GM12878 (cell line): ENCODE measurements at regions not wholly inside any gene's neighbourhood (a gene's known extent, or its start where the extent isn't known, plus 50 kb on each side); places are given as distances from the start of the nearest gene placed in this dataset.

Source experiments
- BACH1 ChIP-seq: fragments of 450-650 bp; IDR thresholded peaks from 2 replicates; pipeline ENCODE4 v1.6.1; 2017; ENCODE audit warnings: mild to moderate bottlenecking, borderline replicate concordance
- CBX5 ChIP-seq: sonication (generic); IDR thresholded peaks from 2 replicates; pipeline ENCODE4 v1.6.1; 2016; ENCODE audit warnings: low read depth, moderate library complexity, mild to moderate bottlenecking, inconsistent platforms
- HDAC6 ChIP-seq: fragments of 200-600 bp; sonication (generic); IDR thresholded peaks from one replicate; pipeline ENCODE4 v1.8.0; 2017; ENCODE audit warnings: antibody characterized with exemption; ENCODE audit not compliant: unreplicated experiment
- IRF4 ChIP-seq: IDR thresholded peaks from 2 replicates; pipeline ENCODE4 v1.6.1; 2011; ENCODE audit warnings: low read depth, low read length
- JUNB ChIP-seq: IDR thresholded peaks from 2 replicates; pipeline ENCODE4 v1.6.1; 2016; ENCODE audit warnings: antibody characterized with exemption, mild to moderate bottlenecking
- MEF2B ChIP-seq: fragments of 450-650 bp; IDR thresholded peaks from 2 replicates; pipeline ENCODE4 v1.6.1; 2018; ENCODE audit warnings: mild to moderate bottlenecking, moderate library complexity; ENCODE audit not compliant: partially characterized antibody, poor library complexity, severe bottlenecking
- MYC ChIP-seq: IDR thresholded peaks from 2 replicates; pipeline ENCODE4 v1.6.1; 2011; ENCODE audit warnings: mild to moderate bottlenecking, low read length, moderate library complexity, inconsistent platforms; ENCODE audit not compliant: insufficient read depth, insufficient replicate concordance, insufficient read length, severe bottlenecking
- NRF1 ChIP-seq: conservative IDR thresholded peaks from 2 replicates; pipeline ENCODE4 v1.6.1; 2011; ENCODE audit warnings: mild to moderate bottlenecking, low read depth, low read length, improper control_type of control experiment
- PML ChIP-seq: IDR thresholded peaks from 2 replicates; pipeline ENCODE4 v1.6.1; 2012; ENCODE audit warnings: low read length, inconsistent platforms
- RFX5 ChIP-seq: IDR thresholded peaks from 2 replicates; pipeline ENCODE4 v1.6.1; 2011; ENCODE audit warnings: low read depth, low read length, improper control_type of control experiment
- SRF ChIP-seq, 2 experiments: IDR thresholded peaks; 2 replicates each; pipeline ENCODE4 v1.6.1; 2011; ENCODE audit warnings: low read depth in 2 of 2, low read length in 2 of 2, mild to moderate bottlenecking in 1 of 2, moderate library complexity in 1 of 2
- STAT3 ChIP-seq: IDR thresholded peaks from 2 replicates; pipeline ENCODE4 v1.6.1; 2011; ENCODE audit warnings: low read depth, low read length, improper control_type of control experiment
- TCF3 ChIP-seq: IDR thresholded peaks from 2 replicates; pipeline ENCODE4 v1.6.1; 2012; ENCODE audit warnings: low read depth, mild to moderate bottlenecking, low read length, borderline replicate concordance; ENCODE audit not compliant: insufficient read depth
- WRNIP1 ChIP-seq: IDR thresholded peaks from 2 replicates; pipeline ENCODE4 v1.6.1; 2011; ENCODE audit warnings: low read depth, low read length, improper control_type of control experiment, borderline replicate concordance
- ZNF24 ChIP-seq: fragments of 450-650 bp; IDR thresholded peaks from 2 replicates; pipeline ENCODE4 v1.6.1; 2017; ENCODE audit warnings: antibody characterized with exemption, mild to moderate bottlenecking
- TF ChIP-seq, protein P1 (sequence below): fragments of 450-650 bp; IDR thresholded peaks from 2 replicates; pipeline ENCODE4 v1.6.1; 2017; ENCODE audit warnings: mild to moderate bottlenecking, moderate library complexity
- TF ChIP-seq, protein P2 (sequence below): IDR thresholded peaks from 2 replicates; pipeline ENCODE4 v1.6.1; 2011; ENCODE audit warnings: low read depth, mild to moderate bottlenecking, low read length, moderate library complexity, borderline replicate concordance; ENCODE audit errors: extremely low read depth
- TF ChIP-seq, protein P3 (sequence below): fragments of 450-650 bp; IDR thresholded peaks from 2 replicates; pipeline ENCODE4 v1.6.1; 2016; ENCODE audit warnings: mild to moderate bottlenecking, moderate library complexity, borderline replicate concordance
- TF ChIP-seq, protein P4 (sequence below): fragments of 450-650 bp; IDR thresholded peaks from 2 replicates; pipeline ENCODE4 v1.6.1; 2018; ENCODE audit warnings: borderline replicate concordance, mild to moderate bottlenecking; ENCODE audit not compliant: partially characterized antibody

DNA sequence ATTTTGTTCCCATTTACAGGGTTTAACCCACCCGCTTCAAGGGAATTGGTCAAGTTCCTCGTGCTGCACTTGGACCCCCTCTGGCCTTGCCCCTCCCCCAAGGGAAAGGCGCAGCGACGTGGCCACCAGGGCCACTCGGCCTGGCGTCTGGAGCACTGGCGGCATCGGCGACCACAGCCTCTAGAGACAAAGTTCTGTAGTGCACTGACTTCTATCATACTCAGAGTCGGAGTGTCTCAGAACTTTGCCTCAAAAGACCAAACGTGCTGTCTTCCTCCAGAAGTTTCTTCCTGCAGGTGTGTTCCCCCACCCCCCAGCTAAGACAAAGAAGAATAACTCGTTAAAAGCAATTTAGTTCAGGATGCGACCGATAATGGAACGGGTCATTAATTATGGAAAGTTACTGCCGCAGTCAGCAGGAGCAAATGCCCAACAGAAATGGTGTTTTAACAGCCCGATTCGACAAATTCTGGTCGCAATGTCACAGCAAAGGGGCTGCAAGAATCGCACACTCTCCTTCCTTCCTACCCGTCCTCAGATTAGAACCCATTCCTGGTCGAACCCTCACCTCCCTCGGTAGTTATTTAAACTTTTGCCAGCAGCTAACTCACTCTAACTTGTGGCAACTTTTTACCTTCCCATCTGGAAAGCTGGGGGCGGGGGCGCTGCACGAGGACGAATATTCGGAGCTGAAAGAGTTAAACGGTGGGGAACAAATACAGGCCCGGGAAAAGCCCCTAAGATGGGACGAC is 202.1 kb upstream of the NFE2L3 start (continued):
- TF ChIP-seq, protein P1, sequence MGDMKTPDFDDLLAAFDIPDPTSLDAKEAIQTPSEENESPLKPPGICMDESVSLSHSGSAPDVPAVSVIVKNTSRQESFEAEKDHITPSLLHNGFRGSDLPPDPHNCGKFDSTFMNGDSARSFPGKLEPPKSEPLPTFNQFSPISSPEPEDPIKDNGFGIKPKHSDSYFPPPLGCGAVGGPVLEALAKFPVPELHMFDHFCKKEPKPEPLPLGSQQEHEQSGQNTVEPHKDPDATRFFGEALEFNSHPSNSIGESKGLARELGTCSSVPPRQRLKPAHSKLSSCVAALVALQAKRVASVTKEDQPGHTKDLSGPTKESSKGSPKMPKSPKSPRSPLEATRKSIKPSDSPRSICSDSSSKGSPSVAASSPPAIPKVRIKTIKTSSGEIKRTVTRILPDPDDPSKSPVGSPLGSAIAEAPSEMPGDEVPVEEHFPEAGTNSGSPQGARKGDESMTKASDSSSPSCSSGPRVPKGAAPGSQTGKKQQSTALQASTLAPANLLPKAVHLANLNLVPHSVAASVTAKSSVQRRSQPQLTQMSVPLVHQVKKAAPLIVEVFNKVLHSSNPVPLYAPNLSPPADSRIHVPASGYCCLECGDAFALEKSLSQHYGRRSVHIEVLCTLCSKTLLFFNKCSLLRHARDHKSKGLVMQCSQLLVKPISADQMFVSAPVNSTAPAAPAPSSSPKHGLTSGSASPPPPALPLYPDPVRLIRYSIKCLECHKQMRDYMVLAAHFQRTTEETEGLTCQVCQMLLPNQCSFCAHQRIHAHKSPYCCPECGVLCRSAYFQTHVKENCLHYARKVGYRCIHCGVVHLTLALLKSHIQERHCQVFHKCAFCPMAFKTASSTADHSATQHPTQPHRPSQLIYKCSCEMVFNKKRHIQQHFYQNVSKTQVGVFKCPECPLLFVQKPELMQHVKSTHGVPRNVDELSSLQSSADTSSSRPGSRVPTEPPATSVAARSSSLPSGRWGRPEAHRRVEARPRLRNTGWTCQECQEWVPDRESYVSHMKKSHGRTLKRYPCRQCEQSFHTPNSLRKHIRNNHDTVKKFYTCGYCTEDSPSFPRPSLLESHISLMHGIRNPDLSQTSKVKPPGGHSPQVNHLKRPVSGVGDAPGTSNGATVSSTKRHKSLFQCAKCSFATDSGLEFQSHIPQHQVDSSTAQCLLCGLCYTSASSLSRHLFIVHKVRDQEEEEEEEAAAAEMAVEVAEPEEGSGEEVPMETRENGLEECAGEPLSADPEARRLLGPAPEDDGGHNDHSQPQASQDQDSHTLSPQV, result no peak
- TF ChIP-seq HDAC6 (no peak), TCF3 (no peak), BACH1 (no peak), PML (no peak), MEF2B (no peak), IRF4 (no peak), STAT3 (no peak), NRF1 (no peak), RFX5 (no peak), ZNF24 (no peak), SRF (IDR thresholded peaks at IDR 0.05; ENCODE audit: low read depth in 2 of 2, low read length in 2 of 2) (0 out of 4 replicates have a peak, but pooled peaks of 1 of the 2 experiments have one; percentile 10), WRNIP1 (no peak), JUNB (no peak), CBX5 (no peak), MYC (no peak)
- TF ChIP-seq, protein P2, sequence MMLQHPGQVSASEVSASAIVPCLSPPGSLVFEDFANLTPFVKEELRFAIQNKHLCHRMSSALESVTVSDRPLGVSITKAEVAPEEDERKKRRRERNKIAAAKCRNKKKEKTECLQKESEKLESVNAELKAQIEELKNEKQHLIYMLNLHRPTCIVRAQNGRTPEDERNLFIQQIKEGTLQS, result no peak
- TF ChIP-seq, protein P3, sequence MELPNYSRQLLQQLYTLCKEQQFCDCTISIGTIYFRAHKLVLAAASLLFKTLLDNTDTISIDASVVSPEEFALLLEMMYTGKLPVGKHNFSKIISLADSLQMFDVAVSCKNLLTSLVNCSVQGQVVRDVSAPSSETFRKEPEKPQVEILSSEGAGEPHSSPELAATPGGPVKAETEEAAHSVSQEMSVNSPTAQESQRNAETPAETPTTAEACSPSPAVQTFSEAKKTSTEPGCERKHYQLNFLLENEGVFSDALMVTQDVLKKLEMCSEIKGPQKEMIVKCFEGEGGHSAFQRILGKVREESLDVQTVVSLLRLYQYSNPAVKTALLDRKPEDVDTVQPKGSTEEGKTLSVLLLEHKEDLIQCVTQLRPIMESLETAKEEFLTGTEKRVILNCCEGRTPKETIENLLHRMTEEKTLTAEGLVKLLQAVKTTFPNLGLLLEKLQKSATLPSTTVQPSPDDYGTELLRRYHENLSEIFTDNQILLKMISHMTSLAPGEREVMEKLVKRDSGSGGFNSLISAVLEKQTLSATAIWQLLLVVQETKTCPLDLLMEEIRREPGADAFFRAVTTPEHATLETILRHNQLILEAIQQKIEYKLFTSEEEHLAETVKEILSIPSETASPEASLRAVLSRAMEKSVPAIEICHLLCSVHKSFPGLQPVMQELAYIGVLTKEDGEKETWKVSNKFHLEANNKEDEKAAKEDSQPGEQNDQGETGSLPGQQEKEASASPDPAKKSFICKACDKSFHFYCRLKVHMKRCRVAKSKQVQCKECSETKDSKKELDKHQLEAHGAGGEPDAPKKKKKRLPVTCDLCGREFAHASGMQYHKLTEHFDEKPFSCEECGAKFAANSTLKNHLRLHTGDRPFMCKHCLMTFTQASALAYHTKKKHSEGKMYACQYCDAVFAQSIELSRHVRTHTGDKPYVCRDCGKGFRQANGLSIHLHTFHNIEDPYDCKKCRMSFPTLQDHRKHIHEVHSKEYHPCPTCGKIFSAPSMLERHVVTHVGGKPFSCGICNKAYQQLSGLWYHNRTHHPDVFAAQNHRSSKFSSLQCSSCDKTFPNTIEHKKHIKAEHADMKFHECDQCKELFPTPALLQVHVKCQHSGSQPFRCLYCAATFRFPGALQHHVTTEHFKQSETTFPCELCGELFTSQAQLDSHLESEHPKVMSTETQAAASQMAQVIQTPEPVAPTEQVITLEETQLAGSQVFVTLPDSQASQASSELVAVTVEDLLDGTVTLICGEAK, result peak; percentile 42; the same call in 1 of the 2 replicates
- TF ChIP-seq, protein P4, sequence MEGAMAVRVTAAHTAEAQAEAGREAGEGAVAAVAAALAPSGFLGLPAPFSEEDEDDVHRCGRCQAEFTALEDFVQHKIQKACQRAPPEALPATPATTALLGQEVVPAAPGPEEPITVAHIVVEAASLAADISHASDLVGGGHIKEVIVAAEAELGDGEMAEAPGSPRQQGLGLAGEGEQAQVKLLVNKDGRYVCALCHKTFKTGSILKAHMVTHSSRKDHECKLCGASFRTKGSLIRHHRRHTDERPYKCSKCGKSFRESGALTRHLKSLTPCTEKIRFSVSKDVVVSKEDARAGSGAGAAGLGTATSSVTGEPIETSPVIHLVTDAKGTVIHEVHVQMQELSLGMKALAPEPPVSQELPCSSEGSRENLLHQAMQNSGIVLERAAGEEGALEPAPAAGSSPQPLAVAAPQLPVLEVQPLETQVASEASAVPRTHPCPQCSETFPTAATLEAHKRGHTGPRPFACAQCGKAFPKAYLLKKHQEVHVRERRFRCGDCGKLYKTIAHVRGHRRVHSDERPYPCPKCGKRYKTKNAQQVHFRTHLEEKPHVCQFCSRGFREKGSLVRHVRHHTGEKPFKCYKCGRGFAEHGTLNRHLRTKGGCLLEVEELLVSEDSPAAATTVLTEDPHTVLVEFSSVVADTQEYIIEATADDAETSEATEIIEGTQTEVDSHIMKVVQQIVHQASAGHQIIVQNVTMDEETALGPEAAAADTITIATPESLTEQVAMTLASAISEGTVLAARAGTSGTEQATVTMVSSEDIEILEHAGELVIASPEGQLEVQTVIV, result no peak
